ENCODE measurements at regions not wholly inside any gene's neighbourhood (a gene's known extent, or its start where the extent isn't known, plus 50 kb on each side); places are given as distances from the start of the nearest gene placed in this dataset.

- DNase-seq (ENCODE audit: low read depth) = no peak
Observed at GRCh38 chr6:148200293-148200692, 142.3 kb upstream of the SASH1 start.

- DNase-seq (ENCODE audit: low read depth) = no peak
Observed at GRCh38 chr6:148200781-148201180, 141.9 kb upstream of the SASH1 start.

GRCh38 chr6:148203281-148203925, 139.2 kb upstream of the SASH1 start:
- DNase-seq (ENCODE audit: low read depth) = no peak

- DNase-seq (ENCODE audit: low read depth) = peak; percentile 89
Observed at GRCh38 chr6:148203970-148204369, 138.7 kb upstream of the SASH1 start.

GRCh38 chr6:148208298-148208697, 134.3 kb upstream of the SASH1 start:
- no peak for DNase-seq (ENCODE audit: low read depth)

GRCh38 chr6:148211777-148212324, 130.8 kb upstream of the SASH1 start:
- DNase-seq (ENCODE audit: low read depth) = no peak

- DNase-seq (ENCODE audit: low read depth) = no peak
Observed at GRCh38 chr6:148212366-148212765, 130.3 kb upstream of the SASH1 start.

GRCh38 chr6:148213366-148213765, 129.3 kb upstream of the SASH1 start:
- DNase-seq (ENCODE audit: low read depth) = no peak

GRCh38 chr6:148214667-148215066, 128.0 kb upstream of the SASH1 start:
- no peak for DNase-seq (ENCODE audit: low read depth)

- DNase-seq (ENCODE audit: low read depth) = no peak
Observed at GRCh38 chr6:148217051-148217450, 125.6 kb upstream of the SASH1 start.

- DNase-seq (ENCODE audit: low read depth) = no peak
Observed at GRCh38 chr6:148217921-148218320, 124.7 kb upstream of the SASH1 start.

GRCh38 chr6:148218542-148219258, 123.9 kb upstream of the SASH1 start:
- DNase-seq (ENCODE audit: low read depth) = no peak

- no peak for DNase-seq (ENCODE audit: low read depth)
Observed at GRCh38 chr6:148221196-148221979, 121.2 kb upstream of the SASH1 start.

- DNase-seq (ENCODE audit: low read depth) = no peak
Observed at GRCh38 chr6:148222376-148222775, 120.3 kb upstream of the SASH1 start.

- no peak for DNase-seq (ENCODE audit: low read depth)
Observed at GRCh38 chr6:148222846-148223245, 119.8 kb upstream of the SASH1 start.

- DNase-seq (ENCODE audit: low read depth) = peak; percentile 71
Observed at GRCh38 chr6:148223424-148223842, 119.2 kb upstream of the SASH1 start.

GRCh38 chr6:148225871-148226270, 116.8 kb upstream of the SASH1 start:
- DNase-seq (ENCODE audit: low read depth) = no peak

- DNase-seq (ENCODE audit: low read depth) = no peak
Observed at GRCh38 chr6:148226284-148226683, 116.4 kb upstream of the SASH1 start.

- peak; percentile 40 for DNase-seq (ENCODE audit: low read depth)
Observed at GRCh38 chr6:148231572-148231971, 111.1 kb upstream of the SASH1 start.

- DNase-seq (ENCODE audit: low read depth) = peak; percentile 20
Observed at GRCh38 chr6:148235446-148235845, 107.2 kb upstream of the SASH1 start.

- DNase-seq (ENCODE audit: low read depth) = no peak
Observed at GRCh38 chr6:148238713-148239112, 103.9 kb upstream of the SASH1 start.

GRCh38 chr6:148239215-148239614, 103.4 kb upstream of the SASH1 start:
- DNase-seq (ENCODE audit: low read depth) = no peak
